K562 (cell line): ENCODE measurements at regions not wholly inside any gene's neighbourhood (a gene's known extent, or its start where the extent isn't known, plus 50 kb on each side); places are given as distances from the start of the nearest gene placed in this dataset.
A peak's percentile ranks its signal among the peaks of the same experiment; 100 is the strongest.

ENCODE experiments used
- ATAC-seq: fragments of 200-7000 bp; cut with Tn5 transposase; 3 replicates; pipeline ENCODE4 v1.9.1; 2020; ENCODE audit warnings: moderate library complexity
- BruUV-seq: library from RNA; stranded (reverse); fragments of 400-500 nt; replicated peaks from 2 replicates; lab custom pipeline; 2021; lab: Mats Ljungman, UMichigan
- CTCF ChIA-PET: fragments of 300-600 bp; formaldehyde crosslinking; extraction: SDS; loops from one replicate; lab custom pipeline; 2021; ENCODE audit warnings: low intra/inter-chr PET ratio; lab: Yijun Ruan, JAX
- POLR2A ChIA-PET: fragments of 300-600, 350-650 bp; sonication (Branson Sonifier 250); formaldehyde crosslinking; extraction: SDS; loops from one replicate; lab custom pipeline; 2021; ENCODE audit warnings: antibody characterized with exemption, inconsistent platforms; lab: Yijun Ruan, JAX
- DNase-seq, 4 experiments: peaks; one replicate each; pipeline versions ENCODE4 v3.0.0 to v3.0.0-alpha.2; 2011 to 2018; ENCODE audit warnings: low spot score in 3 of 4, mixed read lengths in 3 of 4; ENCODE audit errors: extremely low read depth in 1 of 4
- FAIRE-seq: peaks from 2 replicates; lab custom pipeline; 2011; peaks lifted over from hg19 to GRCh38; lab: Jason Lieb, UNC
- H2AFZ ChIP-seq: 2 replicates; pipeline ENCODE4 v1.6.0; 2011; ENCODE audit warnings: low read depth, low read length, control low read depth, inconsistent platforms
- H3K27ac ChIP-seq: fragments of 200-600 bp; 3 replicates; pipeline ENCODE4 v1.8.0; 2011; ENCODE audit warnings: low read depth, mild to moderate bottlenecking, control low read depth, inconsistent platforms, low read length, moderate library complexity, mixed read lengths; ENCODE audit errors: extremely low read depth
- H3K27me3 ChIP-seq, 2 experiments: fragments of 300-600 bp in 1 of 2; 2 replicates in 1 of 2; 3 replicates in 1 of 2; pipeline versions ENCODE4 v1.6.0 to v1.8.0; 2011; ENCODE audit warnings: inconsistent platforms in 2 of 2, low read length in 2 of 2, mild to moderate bottlenecking in 1 of 2, mixed read lengths in 1 of 2, moderate library complexity in 1 of 2; ENCODE audit not compliant: control insufficient read depth in 2 of 2, insufficient read depth in 2 of 2
- H3K36me3 ChIP-seq: fragments of 300-600 bp; 3 replicates; pipeline ENCODE4 v1.8.0; 2011; ENCODE audit warnings: mild to moderate bottlenecking, low read length, inconsistent platforms; ENCODE audit not compliant: control insufficient read depth, insufficient read depth
- H3K4me1 ChIP-seq, 2 experiments: fragments of 200-600 bp in 1 of 2; replicated peaks in 1 of 2; 2 replicates in 1 of 2; 3 replicates in 1 of 2; pipeline versions ENCODE4 v1.5.1 to v1.8.0; 2011; ENCODE audit warnings: inconsistent platforms in 2 of 2, low read length in 2 of 2, mild to moderate bottlenecking in 1 of 2, mixed read lengths in 1 of 2, moderate library complexity in 1 of 2; ENCODE audit not compliant: control insufficient read depth in 2 of 2, insufficient read depth in 2 of 2
- H3K4me2 ChIP-seq: 2 replicates; pipeline ENCODE4 v1.6.1; 2011; ENCODE audit warnings: low read length, control low read depth, inconsistent platforms, mixed read lengths; ENCODE audit not compliant: insufficient read depth
- H3K4me3 ChIP-seq: fragments of 200-600 bp; sonication (generic), shearing (Covaris generic); 2 replicates; pipeline ENCODE4 v1.5.1; 2016; ENCODE audit warnings: control low read depth, inconsistent platforms
- H3K79me2 ChIP-seq: fragments of 200-600 bp; 3 replicates; pipeline ENCODE4 v1.8.0; 2011; ENCODE audit warnings: low read length, inconsistent platforms; ENCODE audit not compliant: control insufficient read depth, insufficient read depth
- H3K9ac ChIP-seq, 2 experiments: 2 replicates each; pipeline versions ENCODE4 v1.6.0 to v1.6.1; 2011; ENCODE audit warnings: low read depth in 2 of 2, low read length in 2 of 2, control low read depth in 1 of 2, inconsistent platforms in 1 of 2, mild to moderate bottlenecking in 1 of 2, mixed read lengths in 1 of 2; ENCODE audit not compliant: insufficient read depth in 1 of 2
- H3K9me1 ChIP-seq: one replicate; pipeline ENCODE4 v1.6.0; 2011; ENCODE audit warnings: inconsistent platforms, mild to moderate bottlenecking, low read length, moderate library complexity; ENCODE audit not compliant: control insufficient read depth, insufficient read depth
- H3K9me3 ChIP-seq: replicated peaks from 2 replicates; pipeline ENCODE4 v1.5.1; 2011; ENCODE audit warnings: low read depth, low read length, inconsistent platforms; ENCODE audit not compliant: control insufficient read depth, insufficient read depth
- H4K20me1 ChIP-seq: replicated peaks from 2 replicates; pipeline ENCODE4 v1.6.1; 2011; ENCODE audit warnings: low read length, inconsistent platforms, mixed read lengths; ENCODE audit not compliant: control insufficient read depth, insufficient read depth
- NR4A1 ChIP-seq, 2 experiments: fragments of 250-450 bp in 1 of 2; fragments of 450-650 bp in 1 of 2; sonication (Bioruptor Pico) in 1 of 2; IDR thresholded peaks; 2 replicates each; pipeline versions ENCODE4 v1.4.0 to v1.6.1; 2016 to 2020; ENCODE audit warnings: mild to moderate bottlenecking in 2 of 2, missing compliant biosample characterization in 1 of 2, missing genetic modification characterization in 1 of 2, moderate library complexity in 1 of 2
- PBX2 ChIP-seq, 2 experiments: IDR thresholded peaks in 1 of 2; conservative IDR thresholded peaks in 1 of 2; 2 replicates each; pipeline ENCODE4 v1.6.1; 2016; ENCODE audit warnings: low read depth in 2 of 2, mild to moderate bottlenecking in 1 of 2, missing compliant biosample characterization in 1 of 2, missing genetic modification characterization in 1 of 2, moderate library complexity in 1 of 2
- WGBS: fragments of 100-300 bp; shearing (Covaris generic); methylation state at CpG from one replicate; pipeline ENCODE4 v1.1.6; 2016; ENCODE audit warnings: low coverage, mixed read lengths; ENCODE audit not compliant: insufficient coverage; ENCODE audit errors: missing lambda C conversion rate; 5-methylcytosine and 5-hydroxymethylcytosine counted together
- in situ Hi-C: fragments of 300-500 bp; cut with MboI; formaldehyde crosslinking; loops from 4 replicates; pipeline ENCODE4 v1.15.0; 2018; ENCODE audit warnings: inconsistent platforms, mixed read lengths
- intact Hi-C: fragments of 100-400 bp; cut with micrococcal nuclease; formaldehyde crosslinking; loops from 2 replicates; pipeline ENCODE4 v1.14.2; 2022

- Histone ChIP-seq H2AFZ (no peak overlapping the region), H3K27ac (no peak overlapping the region), H3K79me2 (no peaks in the 10 kb centered on the region), H4K20me1 (no peaks in the 10 kb centered on the region), H3K27me3 (no peaks in the 10 kb centered on the region), H3K9ac (no peak overlapping the region), H3K9me3 (no peaks in the 10 kb centered on the region), H3K4me2 (no peak overlapping the region), H3K9me1 (no peaks in the 10 kb centered on the region), H3K36me3 (no peaks in the 10 kb centered on the region), H3K4me3 (no peak overlapping the region), H3K4me1 (no peaks in the 10 kb centered on the region)
- in situ Hi-C loops (no loop called here), intact Hi-C loops (no loop called here)
- no peak for TF ChIP-seq NR4A1 (CRISPR knock-in tag; IDR thresholded peaks at IDR 0.05)
- TF ChIP-seq NR4A1 (tag; IDR thresholded peaks at IDR 0.05), result no peak
- TF ChIP-seq PBX2 (CRISPR knock-in tag; IDR thresholded peaks at IDR 0.05; ENCODE audit: low read depth), result no peak
- peak; percentile 64 for TF ChIP-seq PBX2 (tag; conservative IDR thresholded peaks at IDR 0.05; ENCODE audit: low read depth)
- CTCF ChIA-PET, result no interaction called here
- DNase-seq, result no peak
- ATAC-seq, result no peak; the same call in 2 of the 3 replicates
- POLR2A ChIA-PET, result interaction anchor here (1.3 kb wide), 1 partner anchor 14 kb away, joined by 4 read pairs; no protein-coding TSS in a partner anchor
- no TSS peak for BruUV-seq
- WGBS, result 1% methylated on average over 7 of the region's 7 CpGs
- no peak for FAIRE-seq
Measured at GRCh38 chr3:17994167-17994566, 251.7 kb upstream of the TBC1D5 start.
